H1 (cell line): ENCODE measurements at regions not wholly inside any gene's neighbourhood (a gene's known extent, or its start where the extent isn't known, plus 50 kb on each side); places are given as distances from the start of the nearest gene placed in this dataset.

ENCODE experiments used
- RAD21 ChIP-seq, 2 experiments: IDR thresholded peaks in 1 of 2; conservative IDR thresholded peaks in 1 of 2; 2 replicates each; pipeline ENCODE4 v1.6.1; 2011; ENCODE audit warnings: low read depth in 2 of 2, low read length in 2 of 2, improper control_type of control experiment in 1 of 2, inconsistent platforms in 1 of 2, mild to moderate bottlenecking in 1 of 2, moderate library complexity in 1 of 2

GRCh38 chr12:97862072-97862471 lies 399.5 kb downstream of the RMST start (continued):
- no peak for TF ChIP-seq RAD21 (IDR thresholded peaks at IDR 0.05 in 1 of 2, conservative IDR thresholded peaks at IDR 0.05 in 1 of 2; ENCODE audit: low read depth in 2 of 2, low read length in 2 of 2)
- TF ChIP-seq, all 59 proteins: peak for 0
